PFSK-1 (cell line): ENCODE measurements at regions not wholly inside any gene's neighbourhood (a gene's known extent, or its start where the extent isn't known, plus 50 kb on each side); places are given as distances from the start of the nearest gene placed in this dataset.

Source experiments
- FOXP2 ChIP-seq: optimal IDR thresholded peaks from 2 replicates; pipeline ENCODE3; 2011; ENCODE audit warnings: borderline replicate concordance, control low read depth, inconsistent platforms; ENCODE audit not compliant: insufficient read depth; ENCODE audit errors: extremely low read length, extremely low read depth
- POLR2AphosphoS5 ChIP-seq: IDR thresholded peaks from 2 replicates; pipeline ENCODE4 v1.6.1; 2012; ENCODE audit warnings: low read depth, mild to moderate bottlenecking, control low read depth, low read length, moderate library complexity
- REST ChIP-seq, 2 experiments: IDR thresholded peaks; 2 replicates each; pipeline versions ENCODE4 v1.6.1 to v1.8.0; 2011 to 2012; ENCODE audit warnings: low read depth in 2 of 2, low read length in 2 of 2, control low read depth in 1 of 2, inconsistent platforms in 1 of 2, mild to moderate bottlenecking in 1 of 2, moderate library complexity in 1 of 2; ENCODE audit not compliant: insufficient read depth in 1 of 2
- SIN3A ChIP-seq: IDR thresholded peaks from 2 replicates; pipeline ENCODE4 v1.6.1; 2012; ENCODE audit warnings: mild to moderate bottlenecking, low read length, moderate library complexity, borderline replicate concordance; ENCODE audit not compliant: insufficient read depth
- TAF1 ChIP-seq: IDR thresholded peaks from 2 replicates; pipeline ENCODE4 v1.6.1; 2012; ENCODE audit warnings: low read length, control low read depth, borderline replicate concordance; ENCODE audit not compliant: insufficient read depth

GRCh38 chr9:89805571-89806292 lies 200.9 kb downstream of the GADD45G start:
- TF ChIP-seq SIN3A (no peak), FOXP2 (no peak), POLR2AphosphoS5 (no peak), REST (IDR thresholded peaks at IDR 0.05; ENCODE audit: insufficient read depth in 1 of 2, low read depth in 2 of 2, low read length in 2 of 2) (no peak), TAF1 (no peak)

- no peak for TF ChIP-seq TAF1
Measured at GRCh38 chr9:89806371-89807100, 201.7 kb downstream of the GADD45G start.

- TF ChIP-seq TAF1 = no peak
Measured at GRCh38 chr9:89807101-89807395, 202.2 kb downstream of the GADD45G start.

- TF ChIP-seq POLR2AphosphoS5 = no peak
Measured at GRCh38 chr9:89807682-89808075, 202.9 kb downstream of the GADD45G start.

- TF ChIP-seq POLR2AphosphoS5 (no peak), FOXP2 (no peak), REST (IDR thresholded peaks at IDR 0.05; ENCODE audit: insufficient read depth in 1 of 2, low read depth in 2 of 2, low read length in 2 of 2) (no peak), TAF1 (no peak), SIN3A (no peak)
Measured at GRCh38 chr9:89808076-89808755, 203.4 kb downstream of the GADD45G start.

- TF ChIP-seq SIN3A = no peak
Measured at GRCh38 chr9:89808756-89809181, 204.0 kb downstream of the GADD45G start.

- TF ChIP-seq POLR2AphosphoS5 (no peak), REST (IDR thresholded peaks at IDR 0.05; ENCODE audit: insufficient read depth in 1 of 2, low read depth in 2 of 2, low read length in 2 of 2) (no peak), TAF1 (no peak), SIN3A (no peak), FOXP2 (no peak)
Measured at GRCh38 chr9:89810431-89810830, 205.6 kb downstream of the GADD45G start.
